Common myeloid progenitor, CD34-positive (primary cell): ENCODE measurements at regions not wholly inside any gene's neighbourhood (a gene's known extent, or its start where the extent isn't known, plus 50 kb on each side); places are given as distances from the start of the nearest gene placed in this dataset.

Experiments used
- CTCF ChIA-PET: fragments of 350-600 bp; sonication (Branson Sonifier 250); formaldehyde crosslinking; loops from one replicate; lab custom pipeline; 2021; ENCODE audit warnings: antibody characterized with exemption; lab: Charles Lee
- POLR2A ChIA-PET: fragments of 350-600 bp; sonication (Branson Sonifier 250); formaldehyde crosslinking; loops from one replicate; lab custom pipeline; 2021; ENCODE audit warnings: antibody characterized with exemption; lab: Charles Lee
- DNase-seq, 3 donors: peaks; one replicate each; pipeline versions ENCODE4 v3.0.0 to v3.0.0-alpha.2; 2013
- H3K27ac ChIP-seq, 2 experiments: 1 replicate in 1 of 2; 2 replicates in 1 of 2; pipeline ENCODE4 v1.7.0; 2013; ENCODE audit warnings: inconsistent platforms in 2 of 2, low read length in 2 of 2, mild to moderate bottlenecking in 2 of 2, low read depth in 1 of 2, moderate library complexity in 1 of 2; ENCODE audit not compliant: severe bottlenecking in 2 of 2, insufficient read depth in 1 of 2, poor library complexity in 1 of 2
- H3K27me3 ChIP-seq, 5 experiments: replicated peaks in 2 of 5; 1 replicate in 3 of 5; 2 replicates in 2 of 5; pipeline versions ENCODE4 v1.6.1 to v1.7.0; 2013; ENCODE audit warnings: low read length in 4 of 5, mild to moderate bottlenecking in 2 of 5, moderate library complexity in 2 of 5, inconsistent platforms in 1 of 5; ENCODE audit not compliant: insufficient read depth in 5 of 5, control insufficient read depth in 4 of 5
- H3K36me3 ChIP-seq, 4 experiments: 1 replicate in 2 of 4; 2 replicates in 2 of 4; pipeline versions ENCODE4 v1.6.1 to v1.7.0; 2013; ENCODE audit warnings: low read length in 3 of 4, control low read depth in 1 of 4, mild to moderate bottlenecking in 1 of 4; ENCODE audit not compliant: control insufficient read depth in 4 of 4, insufficient read depth in 4 of 4
- H3K4me1 ChIP-seq, 4 experiments: 1 replicate in 3 of 4; 2 replicates in 1 of 4; pipeline versions ENCODE4 v1.6.1 to v1.7.1; 2013; ENCODE audit warnings: low read length in 3 of 4, mild to moderate bottlenecking in 3 of 4, control low read depth in 1 of 4, inconsistent platforms in 1 of 4, moderate library complexity in 1 of 4; ENCODE audit not compliant: control insufficient read depth in 4 of 4, insufficient read depth in 4 of 4; ENCODE audit errors: control extremely low read depth in 1 of 4
- H3K4me3 ChIP-seq, 7 experiments: 1 replicate in 4 of 7; 2 replicates in 3 of 7; pipeline versions ENCODE4 v1.5.1 to v1.7.0; 2013; ENCODE audit warnings: mild to moderate bottlenecking in 7 of 7, low read length in 6 of 7, moderate library complexity in 6 of 7, inconsistent platforms in 2 of 7, low read depth in 2 of 7, control low read depth in 1 of 7; ENCODE audit not compliant: insufficient read depth in 4 of 7, control insufficient read depth in 1 of 7; ENCODE audit errors: extremely low read depth in 1 of 7
- H3K9me3 ChIP-seq, 5 experiments: 1 replicate in 4 of 5; 2 replicates in 1 of 5; pipeline versions ENCODE4 v1.6.1 to v1.7.1; 2013; ENCODE audit warnings: low read length in 4 of 5, mild to moderate bottlenecking in 2 of 5, inconsistent platforms in 1 of 5, low read depth in 1 of 5, moderate library complexity in 1 of 5; ENCODE audit not compliant: control insufficient read depth in 4 of 5, insufficient read depth in 2 of 5; ENCODE audit errors: control extremely low read depth in 1 of 5
- WGBS: methylation state at CpG from one replicate; pipeline ENCODE4 v1.1.5; 2013; ENCODE audit not compliant: insufficient coverage; 5-methylcytosine and 5-hydroxymethylcytosine counted together

- Histone ChIP-seq H3K4me3 (no peak overlapping the region), H3K9me3 (peaks cover 0 to 35% (median 11%) of the 10 kb centered on the region in 5 experiments), H3K36me3 (no peaks in the 10 kb centered on the region), H3K27me3 (no peaks in the 10 kb centered on the region), H3K27ac (no peak overlapping the region), H3K4me1 (no peaks in the 10 kb centered on the region)
- 80% methylated on average over 1 of the region's 4 CpGs for WGBS
- ChIA-PET CTCF (no interaction called here), POLR2A (no interaction called here)
- DNase-seq: no peak
These were observed 113.0 kb upstream of the ZNF479 start for GRCh38 chr7:57245206-57245605.

GRCh38 chr7:57250801-57251200 is 118.6 kb upstream of the ZNF479 start:
- Histone ChIP-seq H3K36me3 (no peaks in the 10 kb centered on the region), H3K9me3 (peaks cover 0 to 16% (median 6%) of the 10 kb centered on the region in 5 experiments), H3K27me3 (no peaks in the 10 kb centered on the region), H3K4me3 (no peak overlapping the region), H3K4me1 (no peaks in the 10 kb centered on the region), H3K27ac (no peak overlapping the region)
- no peak for DNase-seq
- no CpG with 5 or more reads among the region's 2 CpGs for WGBS
- POLR2A ChIA-PET: no interaction called here
- CTCF ChIA-PET: no interaction called here

- ChIA-PET POLR2A (no interaction called here), CTCF (no interaction called here)
- Histone ChIP-seq H3K27ac (no peak overlapping the region), H3K4me1 (no peaks in the 10 kb centered on the region), H3K27me3 (no peaks in the 10 kb centered on the region), H3K36me3 (no peaks in the 10 kb centered on the region), H3K4me3 (no peak overlapping the region), H3K9me3 (peaks cover 0 to 22% (median 17%) of the 10 kb centered on the region in 5 experiments)
- no peak for DNase-seq
- WGBS: 83% methylated on average over 44 of the region's 44 CpGs
These were observed 124.6 kb upstream of the ZNF479 start for GRCh38 chr7:57256637-57257375.

GRCh38 chr7:57274535-57275283 is 142.5 kb upstream of the ZNF479 start:
- CTCF ChIA-PET: no interaction called here
- POLR2A ChIA-PET: no interaction called here
- no peak for DNase-seq
- WGBS: no CpG with 5 or more reads among the region's 1 CpG
- H3K4me3 ChIP-seq: no peak overlapping the region
- no peak overlapping the region for H3K27ac ChIP-seq
- H3K27me3 ChIP-seq: no peaks in the 10 kb centered on the region
- H3K4me1 ChIP-seq: no peaks in the 10 kb centered on the region
- H3K36me3 ChIP-seq: no peaks in the 10 kb centered on the region
- H3K9me3 ChIP-seq: peaks cover 0 to 45% (median 22%) of the 10 kb centered on the region in 5 experiments

GRCh38 chr7:57300747-57301146 is 149.2 kb upstream of the ZNF716 start:
- DNase-seq: no peak
- Histone ChIP-seq H3K36me3 (no peaks in the 10 kb centered on the region), H3K4me3 (no peak overlapping the region), H3K27me3 (no peaks in the 10 kb centered on the region), H3K9me3 (peaks cover 1 to 11% (median 7%) of the 10 kb centered on the region in 5 experiments), H3K4me1 (no peaks in the 10 kb centered on the region), H3K27ac (no peak overlapping the region)
- 100% methylated on average over 2 of the region's 4 CpGs for WGBS
- ChIA-PET POLR2A (no interaction called here), CTCF (interaction anchor here (0.7 kb wide), 1 partner anchor 18 kb away, joined by 3 read pairs; no protein-coding TSS in a partner anchor)

- H3K9me3 ChIP-seq: peaks cover 0 to 17% (median 6%) of the 10 kb centered on the region in 5 experiments
- H3K4me3 ChIP-seq: no peak overlapping the region
- DNase-seq: no peak
- 62% methylated on average over 16 of the region's 17 CpGs for WGBS
- no peaks in the 10 kb centered on the region for H3K4me1 ChIP-seq
- ChIA-PET POLR2A (no interaction called here), CTCF (no interaction called here)
- H3K27ac ChIP-seq: no peak overlapping the region
- H3K36me3 ChIP-seq: no peaks in the 10 kb centered on the region
- no peaks in the 10 kb centered on the region for H3K27me3 ChIP-seq
These were observed 144.7 kb upstream of the ZNF716 start for GRCh38 chr7:57305192-57305748.
